ENCODE measurements at regions not wholly inside any gene's neighbourhood (a gene's known extent, or its start where the extent isn't known, plus 50 kb on each side); places are given as distances from the start of the nearest gene placed in this dataset.

DNA sequence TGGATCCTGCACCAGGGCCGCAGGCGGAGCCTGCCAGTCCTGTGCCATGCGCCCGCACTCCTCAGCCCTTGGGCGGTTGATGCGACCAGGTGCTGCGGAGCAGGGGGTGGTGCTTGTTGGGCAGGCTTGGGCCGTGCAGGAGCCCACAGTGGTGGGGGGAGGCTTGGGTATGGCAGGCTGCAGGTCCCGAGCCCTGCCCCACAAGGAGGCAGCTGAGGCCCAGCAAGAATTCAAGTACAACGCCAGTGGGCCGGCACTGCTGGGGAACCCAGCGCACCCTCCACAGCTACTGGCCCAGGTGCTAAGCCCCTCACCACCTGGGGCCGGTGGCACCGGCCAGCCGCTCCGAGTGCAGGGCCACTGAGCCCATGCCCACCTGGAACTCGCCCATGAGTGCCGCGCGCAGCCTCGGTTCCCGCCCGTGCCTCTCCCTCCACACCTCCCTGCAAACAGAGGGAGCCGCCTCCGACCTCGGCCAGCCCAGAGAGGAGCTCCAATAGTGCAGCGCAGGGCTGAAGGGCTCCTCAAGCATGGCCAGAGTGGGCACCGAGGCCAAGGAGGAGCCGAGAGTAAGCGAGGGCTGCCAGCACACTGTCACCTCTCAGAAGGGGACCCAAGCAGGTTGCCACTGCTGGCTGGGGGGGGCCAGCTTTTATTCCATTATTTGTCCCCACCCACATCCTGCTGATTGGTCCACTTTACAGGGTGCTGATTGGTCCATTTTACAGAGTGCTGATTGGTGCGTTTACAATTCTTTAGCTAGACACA, 339.0 kb upstream of the KLF3 start:
- Histone ChIP-seq H3K4me3 (ENCODE audit: insufficient read depth, low read length, poor library complexity, severe bottlenecking) (no peak overlapping the region), H4K20me1 (ENCODE audit: low read depth, low read length) (no peaks in the 10 kb centered on the region), H2AFZ (ENCODE audit: low read depth, low read length, severe bottlenecking) (no peak overlapping the region), H3K9me2 (replicated peaks; ENCODE audit: insufficient read depth, low read length) (no peaks in the 10 kb centered on the region), H3K9ac (ENCODE audit: low read length) (no peak overlapping the region), H3K27ac (ENCODE audit: low read depth, low read length) (no peak overlapping the region), H3K27me3 (ENCODE audit: low read length) (no peaks in the 10 kb centered on the region), H3F3A (ENCODE audit: insufficient read depth) (no peaks in the 10 kb centered on the region), H3K9me3 (ENCODE audit: insufficient read depth, low read length) (no peaks in the 10 kb centered on the region), H3K4me2 (ENCODE audit: low read depth, low read length, poor library complexity, severe bottlenecking) (no peak overlapping the region), H3K36me3 (ENCODE audit: low read length) (no peaks in the 10 kb centered on the region), H3K79me2 (ENCODE audit: insufficient read depth, low read length) (no peaks in the 10 kb centered on the region)
- TF ChIP-seq, protein P1, sequence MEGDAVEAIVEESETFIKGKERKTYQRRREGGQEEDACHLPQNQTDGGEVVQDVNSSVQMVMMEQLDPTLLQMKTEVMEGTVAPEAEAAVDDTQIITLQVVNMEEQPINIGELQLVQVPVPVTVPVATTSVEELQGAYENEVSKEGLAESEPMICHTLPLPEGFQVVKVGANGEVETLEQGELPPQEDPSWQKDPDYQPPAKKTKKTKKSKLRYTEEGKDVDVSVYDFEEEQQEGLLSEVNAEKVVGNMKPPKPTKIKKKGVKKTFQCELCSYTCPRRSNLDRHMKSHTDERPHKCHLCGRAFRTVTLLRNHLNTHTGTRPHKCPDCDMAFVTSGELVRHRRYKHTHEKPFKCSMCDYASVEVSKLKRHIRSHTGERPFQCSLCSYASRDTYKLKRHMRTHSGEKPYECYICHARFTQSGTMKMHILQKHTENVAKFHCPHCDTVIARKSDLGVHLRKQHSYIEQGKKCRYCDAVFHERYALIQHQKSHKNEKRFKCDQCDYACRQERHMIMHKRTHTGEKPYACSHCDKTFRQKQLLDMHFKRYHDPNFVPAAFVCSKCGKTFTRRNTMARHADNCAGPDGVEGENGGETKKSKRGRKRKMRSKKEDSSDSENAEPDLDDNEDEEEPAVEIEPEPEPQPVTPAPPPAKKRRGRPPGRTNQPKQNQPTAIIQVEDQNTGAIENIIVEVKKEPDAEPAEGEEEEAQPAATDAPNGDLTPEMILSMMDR (IDR thresholded peaks at IDR 0.05; ENCODE audit: insufficient read depth, low read length, poor library complexity, severe bottlenecking) = no peak
- no peak for TF ChIP-seq EZH2phosphoT487 (conservative IDR thresholded peaks at IDR 0.05; ENCODE audit: low read length)

- Histone ChIP-seq H3K4me2 (ENCODE audit: low read depth, low read length, poor library complexity, severe bottlenecking) (no peak overlapping the region), H3K9me2 (replicated peaks; ENCODE audit: insufficient read depth, low read length) (no peaks in the 10 kb centered on the region), H3F3A (ENCODE audit: insufficient read depth) (no peaks in the 10 kb centered on the region), H3K27ac (ENCODE audit: low read depth, low read length) (no peak overlapping the region), H3K4me3 (ENCODE audit: insufficient read depth, low read length, poor library complexity, severe bottlenecking) (no peak overlapping the region), H4K20me1 (ENCODE audit: low read depth, low read length) (no peaks in the 10 kb centered on the region), H3K79me2 (ENCODE audit: insufficient read depth, low read length) (no peaks in the 10 kb centered on the region), H3K27me3 (ENCODE audit: low read length) (no peaks in the 10 kb centered on the region), H3K36me3 (ENCODE audit: low read length) (no peaks in the 10 kb centered on the region), H2AFZ (ENCODE audit: low read depth, low read length, severe bottlenecking) (no peak overlapping the region), H3K9ac (ENCODE audit: low read length) (no peak overlapping the region), H3K9me3 (ENCODE audit: insufficient read depth, low read length) (no peaks in the 10 kb centered on the region)
- TF ChIP-seq, protein P1 (IDR thresholded peaks at IDR 0.05; ENCODE audit: insufficient read depth, low read length, poor library complexity, severe bottlenecking) = no peak
- no peak for TF ChIP-seq EZH2phosphoT487 (conservative IDR thresholded peaks at IDR 0.05; ENCODE audit: low read length)
Measured at GRCh38 chr4:38325629-38325913, 338.4 kb upstream of the KLF3 start.

DNA sequence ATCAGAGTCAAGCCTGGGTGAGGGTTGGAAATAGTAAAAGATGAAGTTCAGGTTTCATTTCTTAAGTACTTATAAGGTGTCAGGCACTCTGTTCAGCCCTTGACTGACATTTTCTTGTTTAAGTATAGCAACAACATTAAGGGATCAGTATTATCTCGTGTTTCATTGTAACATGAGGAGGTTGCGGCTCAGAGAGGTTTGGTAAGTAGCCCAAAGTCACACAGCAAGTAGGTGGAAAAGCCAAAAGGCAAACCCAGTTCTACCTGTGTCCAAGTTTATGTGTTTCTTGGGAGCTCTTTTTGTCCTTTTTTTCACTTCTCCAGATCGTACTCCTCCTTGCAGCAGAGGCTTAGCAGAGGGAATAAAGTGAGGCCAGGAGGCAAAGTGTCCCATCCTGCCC, 337.5 kb upstream of the KLF3 start:
- H3K36me3 ChIP-seq (ENCODE audit: low read length) = no peaks in the 10 kb centered on the region
- H3K79me2 ChIP-seq (ENCODE audit: insufficient read depth, low read length) = no peaks in the 10 kb centered on the region
- no peak overlapping the region for H3K27ac ChIP-seq (ENCODE audit: low read depth, low read length)
- H4K20me1 ChIP-seq (ENCODE audit: low read depth, low read length) = no peaks in the 10 kb centered on the region
- no peak for TF ChIP-seq EZH2phosphoT487 (conservative IDR thresholded peaks at IDR 0.05; ENCODE audit: low read length)
- TF ChIP-seq, protein P1 (IDR thresholded peaks at IDR 0.05; ENCODE audit: insufficient read depth, low read length, poor library complexity, severe bottlenecking) = no peak
- no peak overlapping the region for H3K4me2 ChIP-seq (ENCODE audit: low read depth, low read length, poor library complexity, severe bottlenecking)
- no peak overlapping the region for H3K9ac ChIP-seq (ENCODE audit: low read length)
- no peaks in the 10 kb centered on the region for H3F3A ChIP-seq (ENCODE audit: insufficient read depth)
- H2AFZ ChIP-seq (ENCODE audit: low read depth, low read length, severe bottlenecking) = no peak overlapping the region
- no peaks in the 10 kb centered on the region for H3K9me3 ChIP-seq (ENCODE audit: insufficient read depth, low read length)
- H3K4me3 ChIP-seq (ENCODE audit: insufficient read depth, low read length, poor library complexity, severe bottlenecking) = no peak overlapping the region
- no peaks in the 10 kb centered on the region for H3K27me3 ChIP-seq (ENCODE audit: low read length)
- no peaks in the 10 kb centered on the region for H3K9me2 ChIP-seq (replicated peaks; ENCODE audit: insufficient read depth, low read length)

All from SU-DHL-6 (cell line).